A204.1 (cell line): ENCODE measurements at regions not wholly inside any gene's neighbourhood (a gene's known extent, or its start where the extent isn't known, plus 50 kb on each side); places are given as distances from the start of the nearest gene placed in this dataset.

Experiments used
- FAIRE-seq: peaks from 2 replicates; lab custom pipeline; 2012; peaks lifted over from hg19 to GRCh38; lab: Jason Lieb, UNC

DNA sequence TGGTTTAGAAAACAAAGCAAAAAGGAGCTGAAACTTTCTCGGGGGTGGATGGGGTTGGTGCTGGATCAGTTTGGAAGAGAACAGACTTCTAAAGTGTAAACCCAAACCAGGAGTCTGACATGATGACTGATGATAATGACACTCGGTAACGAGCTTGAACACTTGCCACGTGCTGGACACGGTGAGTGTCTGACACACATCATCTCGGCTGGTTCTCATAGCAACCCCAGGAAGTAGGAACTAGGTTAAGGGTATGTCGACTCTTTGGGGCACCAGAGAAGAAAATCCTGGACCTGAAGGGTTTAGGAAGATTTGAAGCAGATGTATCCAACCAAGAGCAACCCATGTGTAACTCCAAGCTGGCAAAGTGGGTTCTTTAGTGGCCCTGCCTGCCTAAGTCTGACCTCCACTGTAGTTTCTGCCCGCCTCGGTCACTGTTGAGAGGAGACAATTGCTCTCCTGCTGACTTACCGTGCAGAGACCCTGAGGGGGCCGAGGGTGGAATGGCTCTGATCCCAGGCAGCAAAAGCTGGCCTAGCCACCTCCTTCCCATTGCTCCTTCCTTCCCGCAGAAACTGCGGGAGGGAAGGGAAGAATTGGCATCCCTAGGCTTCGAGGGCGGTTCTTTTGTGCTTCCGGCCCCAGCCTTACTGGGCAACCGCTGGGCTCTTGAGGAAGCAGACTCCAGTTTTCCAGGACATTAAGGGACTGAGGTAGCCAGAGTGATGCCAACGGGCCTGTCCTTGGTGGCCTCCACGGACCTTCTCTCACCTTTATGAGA, 156.0 kb downstream of the TOMM20 start:
- FAIRE-seq: no peak

DNA sequence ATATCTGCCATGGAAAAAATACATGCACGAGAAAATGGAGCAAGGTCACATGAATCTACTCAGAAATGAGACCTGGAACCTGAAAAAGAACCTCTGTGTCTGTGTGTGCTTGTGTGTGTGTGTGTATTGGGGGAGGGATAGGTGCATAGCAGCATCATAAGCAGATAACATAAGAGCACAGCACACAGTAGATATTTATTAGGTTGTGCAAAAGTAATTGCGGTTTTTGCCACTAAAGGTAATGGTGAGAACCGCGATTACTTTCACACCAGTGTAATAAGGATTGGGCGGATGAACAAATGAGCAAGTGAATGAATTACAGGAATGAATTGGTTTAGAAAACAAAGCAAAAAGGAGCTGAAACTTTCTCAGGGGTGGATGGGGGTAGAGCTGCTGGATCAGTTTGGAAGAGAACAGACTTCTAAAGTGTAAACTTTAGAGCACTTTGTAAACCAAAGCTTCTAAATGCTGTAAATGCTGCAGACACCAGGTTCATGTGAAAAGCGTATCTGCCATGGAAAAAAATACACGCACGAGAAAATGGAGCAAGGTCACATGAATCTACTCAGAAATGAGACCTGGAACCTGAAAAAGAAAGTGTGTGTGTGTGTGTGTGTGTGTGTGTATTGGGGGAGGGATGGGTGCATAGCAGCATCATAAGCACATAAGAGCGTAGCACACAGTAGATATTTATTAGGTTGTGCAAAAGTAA, 156.9 kb downstream of the TOMM20 start:
- no peak for FAIRE-seq

GRCh38 chr1:234970731-234971476, 157.7 kb downstream of the TOMM20 start:
- no peak for FAIRE-seq

GRCh38 chr1:234970401-234970730, 158.3 kb downstream of the TOMM20 start:
- FAIRE-seq: no peak

- FAIRE-seq: no peak
These were observed 158.8 kb downstream of the TOMM20 start for GRCh38 chr1:234969581-234970400.

DNA sequence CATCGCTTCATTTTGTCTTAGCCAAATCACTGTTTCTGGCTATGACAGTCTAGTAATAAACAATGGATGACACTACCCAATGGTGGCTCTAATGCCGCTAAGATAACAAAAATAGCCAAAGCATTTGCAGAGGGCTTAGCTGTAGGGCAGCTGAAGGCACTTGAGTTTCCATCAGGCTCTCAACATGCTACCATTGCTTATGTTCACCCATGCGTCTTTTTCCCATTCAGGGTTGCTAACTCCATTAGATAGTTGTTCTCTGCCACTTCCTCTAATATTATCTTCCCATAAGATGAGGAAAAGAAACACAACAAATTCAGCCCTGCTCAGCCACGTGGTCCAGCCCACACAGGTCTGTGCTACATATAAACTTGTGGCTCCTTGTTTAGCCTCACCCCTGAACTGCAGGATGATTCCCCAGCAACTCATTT, 159.6 kb downstream of the TOMM20 start:
- FAIRE-seq: no peak

DNA sequence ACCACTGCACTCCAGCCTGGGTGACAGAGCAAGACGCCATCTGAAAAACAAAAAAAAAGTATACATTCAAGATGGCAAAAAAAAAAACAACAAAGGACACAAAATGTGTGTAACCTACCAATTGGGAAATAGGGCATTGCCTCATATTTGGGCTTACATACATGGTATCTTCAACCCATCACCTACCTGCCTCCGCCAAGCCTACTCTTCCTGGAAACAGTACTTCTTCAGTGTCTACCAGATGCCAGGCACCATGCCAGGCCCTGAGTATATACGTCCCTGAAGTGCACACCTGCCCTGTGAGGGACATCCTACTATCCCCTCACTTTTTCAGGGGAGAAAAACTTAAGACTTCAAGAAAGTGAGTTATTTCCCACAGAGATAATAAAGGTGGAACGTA, 160.2 kb downstream of the TOMM20 start:
- no peak for FAIRE-seq

- FAIRE-seq: no peak
These were observed 161.5 kb downstream of the TOMM20 start for GRCh38 chr1:234967121-234967520.

DNA sequence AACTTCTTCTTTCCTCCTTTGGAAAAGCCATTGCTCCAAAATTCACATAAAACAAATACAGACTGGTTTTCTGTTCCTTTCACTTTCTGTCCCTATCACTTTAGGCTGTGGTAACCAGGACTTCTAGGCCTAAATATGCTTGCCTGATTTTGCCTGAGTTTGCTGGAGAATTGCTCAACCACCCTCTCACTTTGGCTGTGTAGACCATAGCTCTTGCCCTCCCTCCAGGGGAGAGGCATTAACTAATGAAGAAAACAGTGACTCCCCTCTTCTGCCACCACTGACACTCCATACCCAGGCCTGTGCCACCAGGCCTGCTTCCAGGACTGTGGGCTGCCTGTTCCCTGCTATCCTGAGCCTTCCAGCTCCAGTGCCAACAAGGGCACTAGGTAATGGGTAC, 163.5 kb downstream of the TOMM20 start:
- FAIRE-seq: no peak

GRCh38 chr1:234963904-234964702, 164.5 kb downstream of the TOMM20 start:
- peak; percentile 40 for FAIRE-seq

GRCh38 chr1:234963180-234963903, 165.3 kb downstream of the TOMM20 start:
- peak; percentile 19 for FAIRE-seq

- peak; percentile 84 for FAIRE-seq
These were observed 166.2 kb downstream of the TOMM20 start for GRCh38 chr1:234962340-234962989.

DNA sequence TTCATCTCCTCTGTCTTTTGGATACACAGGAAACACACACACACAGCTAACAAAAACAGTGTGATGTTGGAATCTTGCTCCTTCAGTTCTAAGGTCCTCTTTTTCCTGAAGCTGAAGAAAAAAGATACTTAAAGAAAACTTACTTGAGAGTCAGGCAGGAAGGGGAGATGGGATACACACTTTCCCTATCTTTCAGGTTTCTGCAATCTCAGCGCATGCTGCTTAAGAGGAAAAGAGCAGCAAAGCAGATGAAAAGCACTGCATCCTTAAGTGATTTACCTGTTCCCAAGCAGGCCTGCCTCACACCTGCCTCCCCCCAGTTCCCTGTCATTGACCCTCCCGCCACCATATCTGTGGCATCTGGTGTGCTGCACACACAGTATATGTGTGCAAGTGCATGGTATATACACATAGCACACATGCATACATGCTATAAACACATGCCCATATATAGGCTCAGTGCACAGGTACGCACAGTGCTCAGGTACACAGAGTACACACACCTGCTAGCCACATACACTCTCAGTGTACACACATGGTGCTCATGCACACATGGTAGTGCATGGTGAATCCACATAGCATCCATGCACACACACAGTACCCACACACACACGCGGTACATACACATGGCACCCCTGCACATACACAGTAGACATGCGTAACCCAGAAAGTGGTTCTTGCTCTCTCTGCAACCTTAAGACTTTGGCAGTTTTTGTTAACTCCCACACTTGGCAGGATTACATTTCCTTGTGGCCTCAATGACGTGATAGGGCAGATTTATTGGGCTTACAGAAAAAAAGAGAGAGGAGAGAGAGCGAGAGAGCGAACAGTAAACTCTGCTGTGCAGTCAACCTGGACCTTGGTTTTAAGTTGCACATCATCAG, 166.9 kb downstream of the TOMM20 start:
- no peak for FAIRE-seq

DNA sequence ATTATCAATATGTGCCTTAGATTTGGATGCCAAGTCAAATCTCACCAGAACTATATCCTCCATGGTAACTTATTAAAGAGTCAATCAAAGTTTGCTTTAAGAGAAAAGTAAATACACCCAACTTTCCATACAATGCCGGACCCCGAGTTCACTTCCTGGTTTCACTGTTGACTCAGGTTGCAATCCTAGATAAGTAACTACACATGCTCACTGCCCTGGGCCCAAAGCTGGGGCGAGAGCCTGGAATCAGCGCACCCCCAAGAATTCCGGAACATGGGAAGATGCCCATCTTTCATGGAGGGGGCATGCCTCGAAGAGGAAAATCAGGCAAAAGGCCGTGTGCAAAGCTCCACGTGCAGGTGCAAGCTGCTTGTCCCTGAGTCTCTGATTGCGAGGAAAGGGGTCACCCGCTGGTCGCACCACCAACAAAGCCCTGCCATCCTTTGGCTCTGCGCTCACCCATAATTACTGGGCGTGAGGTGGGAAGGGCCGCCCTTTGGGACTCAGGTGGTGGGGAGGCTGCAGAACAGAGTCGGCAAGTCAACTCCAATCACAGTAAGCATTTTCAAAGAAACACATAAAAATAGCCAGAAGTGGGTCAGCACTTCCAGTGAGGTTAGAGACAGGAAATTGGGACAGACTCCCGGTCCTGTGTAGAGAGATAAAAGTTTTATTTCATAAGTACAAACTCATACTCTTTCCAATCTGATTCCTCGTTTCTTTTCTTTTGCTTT, 167.7 kb downstream of the TOMM20 start:
- no peak for FAIRE-seq

DNA sequence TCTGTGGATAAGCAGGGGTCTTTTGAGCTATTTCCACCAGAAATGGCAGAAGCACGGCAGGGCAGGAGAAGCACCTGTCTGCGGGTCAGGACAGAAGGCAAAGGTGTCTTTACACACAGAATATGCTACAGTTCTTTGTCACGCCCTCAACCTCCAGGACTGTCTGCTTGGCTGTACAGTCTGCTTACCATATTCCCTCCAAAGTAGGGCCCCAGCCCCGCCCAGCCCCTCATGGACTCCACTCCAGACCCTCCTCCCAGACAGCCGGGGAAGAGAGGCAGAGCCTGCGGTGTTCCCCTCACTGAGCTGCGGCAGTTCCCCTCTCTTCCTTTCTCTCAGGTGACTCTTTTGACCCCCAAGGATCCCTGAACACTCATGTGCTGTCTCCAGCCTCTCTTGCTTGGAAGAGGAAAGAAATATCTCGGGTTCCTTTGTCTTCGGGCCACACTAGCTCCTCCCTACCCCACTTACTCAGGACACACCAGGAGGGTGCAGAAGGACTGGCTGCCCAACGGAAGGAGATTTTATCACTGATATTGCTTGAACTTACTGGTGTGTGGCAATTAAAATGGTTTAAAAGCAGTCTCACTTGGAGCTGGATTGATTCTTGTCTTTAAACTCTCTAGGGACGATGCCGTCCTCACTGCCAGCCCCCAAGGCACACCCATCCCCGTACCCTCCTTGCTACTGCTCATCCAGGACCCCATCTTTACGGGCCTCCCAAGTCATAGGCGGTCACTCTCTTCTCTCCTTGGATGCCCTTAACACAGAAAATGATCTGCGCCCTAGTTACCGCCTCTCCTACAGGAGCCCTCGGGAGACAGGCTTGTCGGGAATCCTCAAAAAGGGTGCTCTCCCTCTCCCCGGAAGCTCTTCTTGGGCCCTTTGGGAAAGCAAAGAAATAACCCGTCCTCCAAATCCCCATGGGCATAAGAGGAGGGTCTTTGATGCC, 169.7 kb downstream of the TOMM20 start:
- FAIRE-seq: no peak

GRCh38 chr1:234958066-234958705, 170.5 kb downstream of the TOMM20 start:
- FAIRE-seq: no peak
